H9 (cell line): ENCODE measurements at regions not wholly inside any gene's neighbourhood (a gene's known extent, or its start where the extent isn't known, plus 50 kb on each side); places are given as distances from the start of the nearest gene placed in this dataset.

Source experiments
- DNase-seq: peaks from one replicate; pipeline ENCODE4 v3.0.0-alpha.2; 2017
- H2AFZ ChIP-seq: one replicate; pipeline ENCODE4 v1.6.1; 2013; ENCODE audit warnings: mild to moderate bottlenecking, low read length, control low read depth, moderate library complexity
- H2AK5ac ChIP-seq: 2 replicates; pipeline ENCODE4 v1.6.1; 2013; ENCODE audit warnings: low read length, control low read depth, mixed read lengths; ENCODE audit not compliant: insufficient read length
- H2BK120ac ChIP-seq: one replicate; pipeline ENCODE4 v1.6.1; 2013; ENCODE audit warnings: low read depth, mild to moderate bottlenecking, low read length, control low read depth, inconsistent platforms; ENCODE audit not compliant: poor library complexity, severe bottlenecking
- H2BK12ac ChIP-seq: 2 replicates; pipeline ENCODE4 v1.6.1; 2013; ENCODE audit warnings: low read length, control low read depth, mixed read lengths, low read depth; ENCODE audit not compliant: insufficient read length
- H2BK15ac ChIP-seq: 2 replicates; pipeline ENCODE4 v1.6.1; 2013; ENCODE audit warnings: low read depth, low read length, control low read depth
- H2BK20ac ChIP-seq: one replicate; pipeline ENCODE4 v1.6.1; 2013; ENCODE audit warnings: low read depth, mild to moderate bottlenecking, low read length, control low read depth, inconsistent platforms; ENCODE audit not compliant: poor library complexity, severe bottlenecking
- H2BK5ac ChIP-seq: 2 replicates; pipeline ENCODE4 v1.6.1; 2013; ENCODE audit warnings: low read length, control low read depth, mixed read lengths; ENCODE audit not compliant: insufficient read length
- H3K14ac ChIP-seq: 2 replicates; pipeline ENCODE4 v1.6.1; 2013; ENCODE audit warnings: low read length, control low read depth; ENCODE audit not compliant: insufficient read depth
- H3K18ac ChIP-seq: 2 replicates; pipeline ENCODE4 v1.6.1; 2013; ENCODE audit warnings: low read depth, mild to moderate bottlenecking, mixed read lengths, low read length, control low read depth; ENCODE audit not compliant: insufficient read length
- H3K23ac ChIP-seq: 2 replicates; pipeline ENCODE4 v1.6.1; 2013; ENCODE audit warnings: low read length, control low read depth, mixed read lengths, low read depth; ENCODE audit not compliant: insufficient read length
- H3K23me2 ChIP-seq: 2 replicates; pipeline ENCODE4 v1.6.1; 2013; ENCODE audit warnings: low read depth, mild to moderate bottlenecking, mixed read lengths, low read length, control low read depth; ENCODE audit not compliant: insufficient read length, poor library complexity, severe bottlenecking
- H3K27ac ChIP-seq: 2 replicates; pipeline ENCODE4 v1.5.1; 2013; ENCODE audit warnings: low read length, control low read depth, mixed read lengths, low read depth; ENCODE audit not compliant: insufficient read length
- H3K27me3 ChIP-seq: 2 replicates; pipeline ENCODE4 v1.6.1; 2013; ENCODE audit warnings: low read length, control low read depth, inconsistent platforms; ENCODE audit not compliant: insufficient read depth
- H3K4ac ChIP-seq: 2 replicates; pipeline ENCODE4 v1.6.1; 2013; ENCODE audit warnings: low read depth, mild to moderate bottlenecking, control low read depth, inconsistent platforms, low read length, moderate library complexity
- H3K4me1 ChIP-seq: 2 replicates; pipeline ENCODE4 v1.6.1; 2013; ENCODE audit warnings: low read length, control low read depth, inconsistent platforms; ENCODE audit not compliant: insufficient read depth
- H3K4me2 ChIP-seq: 2 replicates; pipeline ENCODE4 v1.6.1; 2013; ENCODE audit warnings: low read length, control low read depth, mixed read lengths; ENCODE audit not compliant: insufficient read length, insufficient read depth
- H3K56ac ChIP-seq: 2 replicates; pipeline ENCODE4 v1.6.1; 2013; ENCODE audit warnings: low read depth, mild to moderate bottlenecking, mixed read lengths, low read length, control low read depth; ENCODE audit not compliant: insufficient read length
- H3K79me1 ChIP-seq: 2 replicates; pipeline ENCODE4 v1.6.1; 2013; ENCODE audit warnings: low read depth, mild to moderate bottlenecking, moderate library complexity, low read length, control low read depth, inconsistent platforms; ENCODE audit not compliant: insufficient read depth, poor library complexity, severe bottlenecking
- H3K79me2 ChIP-seq: 2 replicates; pipeline ENCODE4 v1.6.1; 2013; ENCODE audit warnings: low read length, control low read depth, inconsistent platforms; ENCODE audit not compliant: insufficient read depth
- H3K9ac ChIP-seq: 2 replicates; pipeline ENCODE4 v1.6.1; 2013; ENCODE audit warnings: low read length, control low read depth, mixed read lengths; ENCODE audit not compliant: insufficient read length; ENCODE audit errors: extremely low read depth
- H3K9me3 ChIP-seq: one replicate; pipeline ENCODE4 v1.6.1; 2013; ENCODE audit warnings: low read depth, low read length, inconsistent platforms; ENCODE audit not compliant: control insufficient read depth
- H3T11ph ChIP-seq: one replicate; pipeline ENCODE4 v1.6.1; 2013; ENCODE audit warnings: mild to moderate bottlenecking, low read length, control low read depth, inconsistent platforms
- H4K20me1 ChIP-seq: one replicate; pipeline ENCODE4 v1.6.1; 2013; ENCODE audit not compliant: control insufficient read depth, insufficient read length, insufficient read depth
- H4K5ac ChIP-seq: 2 replicates; pipeline ENCODE4 v1.6.1; 2013; ENCODE audit warnings: low read depth, mild to moderate bottlenecking, mixed read lengths, low read length, control low read depth; ENCODE audit not compliant: insufficient read length
- H4K8ac ChIP-seq: replicated peaks from 2 replicates; pipeline ENCODE4 v1.6.1; 2013; ENCODE audit warnings: low read length, control low read depth, mixed read lengths, low read depth; ENCODE audit not compliant: insufficient read length
- H4K91ac ChIP-seq: 2 replicates; pipeline ENCODE4 v1.6.1; 2013; ENCODE audit warnings: low read depth, mild to moderate bottlenecking, moderate library complexity, mixed read lengths, low read length, control low read depth; ENCODE audit not compliant: insufficient read length
- H3K27ac Mint-ChIP-seq, 3 experiments: 2 replicates in 2 of 3; 3 replicates in 1 of 3; pipeline ENCODE4 v1.8.0; 2020 to 2021; ENCODE audit warnings: mixed read lengths in 3 of 3, mild to moderate bottlenecking in 1 of 3, moderate library complexity in 1 of 3
- H3K27me3 Mint-ChIP-seq: 2 replicates; pipeline ENCODE4 v1.8.0; 2021; ENCODE audit warnings: low read depth, mild to moderate bottlenecking, moderate library complexity, mixed read lengths
- H3K36me3 Mint-ChIP-seq, 3 experiments: 2 replicates in 2 of 3; 3 replicates in 1 of 3; pipeline ENCODE4 v1.8.0; 2020 to 2021; ENCODE audit warnings: low read depth in 3 of 3, mixed read lengths in 3 of 3; ENCODE audit not compliant: insufficient read depth in 1 of 3
- H3K4me1 Mint-ChIP-seq, 2 experiments: 2 replicates each; pipeline ENCODE4 v1.8.0; 2020; ENCODE audit warnings: mixed read lengths in 2 of 2
- H3K4me3 Mint-ChIP-seq, 2 experiments: 2 replicates in 1 of 2; 3 replicates in 1 of 2; pipeline ENCODE4 v1.8.0; 2020 to 2021; ENCODE audit warnings: mild to moderate bottlenecking in 2 of 2, mixed read lengths in 2 of 2, moderate library complexity in 1 of 2
- H3K9me3 Mint-ChIP-seq, 2 experiments: 2 replicates in 1 of 2; 3 replicates in 1 of 2; pipeline ENCODE4 v1.8.0; 2020; ENCODE audit warnings: mild to moderate bottlenecking in 2 of 2, mixed read lengths in 2 of 2, moderate library complexity in 1 of 2
- TF ChIP-seq, protein P1 (sequence below): fragments of 200-600 bp; sonication (generic); conservative IDR thresholded peaks from 3 replicates; pipeline ENCODE4 v1.8.0; 2021; ENCODE audit warnings: antibody characterized with exemption, mild to moderate bottlenecking

- H3K4ac ChIP-seq = no peak overlapping the region
- H3K4me1 Mint-ChIP-seq = no peaks in the 10 kb centered on the region; a peak in 1 of 4 replicates
Observed at GRCh38 chr5:15446552-15446951, 53.4 kb upstream of the FBXL7 start.

More at GRCh38 chr5:15446552-15446951, 53.4 kb upstream of the FBXL7 start:
- no peak overlapping the region for H3K4me2 ChIP-seq
- no peak overlapping the region for H4K91ac ChIP-seq
- Mint-ChIP-seq H3K27ac (no peak overlapping the region), H3K4me3 (no peak overlapping the region), H3K36me3 (no peaks in the 10 kb centered on the region; a peak in 1 of 7 replicates), H3K27me3 (no peaks in the 10 kb centered on the region; the same call in 1 of the 2 replicates), H3K9me3 (no peaks in the 10 kb centered on the region)
- H3K9ac ChIP-seq = no peak overlapping the region
- H3K27me3 ChIP-seq = no peaks in the 10 kb centered on the region
- no peak overlapping the region for H2BK12ac ChIP-seq
- H4K5ac ChIP-seq = no peak overlapping the region
- H2BK20ac ChIP-seq = no peak overlapping the region
- H3K18ac ChIP-seq = no peak overlapping the region
- H3K56ac ChIP-seq = no peak overlapping the region
- no peak overlapping the region for H2BK5ac ChIP-seq
- no peak overlapping the region for H2BK15ac ChIP-seq
- no peak overlapping the region for H3T11ph ChIP-seq
- H3K14ac ChIP-seq = no peak overlapping the region
- no peaks in the 10 kb centered on the region for H3K79me2 ChIP-seq
- no peaks in the 10 kb centered on the region for H3K4me1 ChIP-seq
- H4K20me1 ChIP-seq = no peaks in the 10 kb centered on the region
- DNase-seq = no peak
- H2BK120ac ChIP-seq = no peak overlapping the region
- H2AK5ac ChIP-seq = no peak overlapping the region
- H3K9me3 ChIP-seq = no peaks in the 10 kb centered on the region
- no peak overlapping the region for H3K27ac ChIP-seq
- TF ChIP-seq, protein P1, sequence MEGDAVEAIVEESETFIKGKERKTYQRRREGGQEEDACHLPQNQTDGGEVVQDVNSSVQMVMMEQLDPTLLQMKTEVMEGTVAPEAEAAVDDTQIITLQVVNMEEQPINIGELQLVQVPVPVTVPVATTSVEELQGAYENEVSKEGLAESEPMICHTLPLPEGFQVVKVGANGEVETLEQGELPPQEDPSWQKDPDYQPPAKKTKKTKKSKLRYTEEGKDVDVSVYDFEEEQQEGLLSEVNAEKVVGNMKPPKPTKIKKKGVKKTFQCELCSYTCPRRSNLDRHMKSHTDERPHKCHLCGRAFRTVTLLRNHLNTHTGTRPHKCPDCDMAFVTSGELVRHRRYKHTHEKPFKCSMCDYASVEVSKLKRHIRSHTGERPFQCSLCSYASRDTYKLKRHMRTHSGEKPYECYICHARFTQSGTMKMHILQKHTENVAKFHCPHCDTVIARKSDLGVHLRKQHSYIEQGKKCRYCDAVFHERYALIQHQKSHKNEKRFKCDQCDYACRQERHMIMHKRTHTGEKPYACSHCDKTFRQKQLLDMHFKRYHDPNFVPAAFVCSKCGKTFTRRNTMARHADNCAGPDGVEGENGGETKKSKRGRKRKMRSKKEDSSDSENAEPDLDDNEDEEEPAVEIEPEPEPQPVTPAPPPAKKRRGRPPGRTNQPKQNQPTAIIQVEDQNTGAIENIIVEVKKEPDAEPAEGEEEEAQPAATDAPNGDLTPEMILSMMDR = no peak
- no peak overlapping the region for H4K8ac ChIP-seq
- H3K23me2 ChIP-seq = no peaks in the 10 kb centered on the region
- no peak overlapping the region for H3K23ac ChIP-seq
- H3K79me1 ChIP-seq = no peaks in the 10 kb centered on the region
- H2AFZ ChIP-seq = no peak overlapping the region
